KOPT-K1 (cell line): ENCODE measurements at regions not wholly inside any gene's neighbourhood (a gene's known extent, or its start where the extent isn't known, plus 50 kb on each side); places are given as distances from the start of the nearest gene placed in this dataset.

Source experiments
- H3K27ac ChIP-seq: fragments of 200-600 bp; sonication (generic); 2 replicates; pipeline ENCODE4 v1.5.1; 2016; ENCODE audit warnings: antibody characterized with exemption, mild to moderate bottlenecking, low read depth, low read length; ENCODE audit not compliant: poor library complexity, severe bottlenecking
- H3K36me3 ChIP-seq: fragments of 200-600 bp; sonication (generic); 2 replicates; pipeline ENCODE4 v1.5.1; 2017; ENCODE audit warnings: antibody characterized with exemption, mild to moderate bottlenecking, low read length, moderate library complexity; ENCODE audit not compliant: insufficient read depth
- H3K9me3 ChIP-seq: fragments of 200-600 bp; sonication (generic); 2 replicates; pipeline ENCODE4 v1.5.1; 2017; ENCODE audit warnings: antibody characterized with exemption, low read length, mild to moderate bottlenecking; ENCODE audit not compliant: insufficient read depth, poor library complexity, severe bottlenecking

GRCh38 chr4:123455360-123455759, 58.8 kb downstream of the SPRY1 start:
- H3K27ac ChIP-seq, result no peak overlapping the region
- H3K9me3 ChIP-seq, result no peaks in the 10 kb centered on the region
- H3K36me3 ChIP-seq, result no peaks in the 10 kb centered on the region

- Histone ChIP-seq H3K9me3 (no peaks in the 10 kb centered on the region), H3K36me3 (no peaks in the 10 kb centered on the region), H3K27ac (no peak overlapping the region)
These were observed 65.4 kb downstream of the SPRY1 start for GRCh38 chr4:123462007-123462406.

- Histone ChIP-seq H3K27ac (no peak overlapping the region), H3K9me3 (no peaks in the 10 kb centered on the region), H3K36me3 (no peaks in the 10 kb centered on the region)
These were observed 67.3 kb downstream of the SPRY1 start for GRCh38 chr4:123463869-123464268.

GRCh38 chr4:123465416-123465815, 68.8 kb downstream of the SPRY1 start:
- Histone ChIP-seq H3K27ac (no peak overlapping the region), H3K36me3 (no peaks in the 10 kb centered on the region), H3K9me3 (no peaks in the 10 kb centered on the region)

GRCh38 chr4:123466080-123466785, 69.6 kb downstream of the SPRY1 start:
- no peaks in the 10 kb centered on the region for H3K9me3 ChIP-seq
- no peak overlapping the region for H3K27ac ChIP-seq
- H3K36me3 ChIP-seq, result no peaks in the 10 kb centered on the region

- Histone ChIP-seq H3K36me3 (no peaks in the 10 kb centered on the region), H3K27ac (no peak overlapping the region), H3K9me3 (no peaks in the 10 kb centered on the region)
These were observed 72.0 kb downstream of the SPRY1 start for GRCh38 chr4:123468479-123469031.

- no peaks in the 10 kb centered on the region for H3K36me3 ChIP-seq
- no peaks in the 10 kb centered on the region for H3K9me3 ChIP-seq
- H3K27ac ChIP-seq, result no peak overlapping the region
These were observed 72.7 kb downstream of the SPRY1 start for GRCh38 chr4:123469245-123469644.

GRCh38 chr4:123469696-123470095, 73.1 kb downstream of the SPRY1 start:
- H3K27ac ChIP-seq, result no peak overlapping the region
- H3K9me3 ChIP-seq, result no peaks in the 10 kb centered on the region
- H3K36me3 ChIP-seq, result no peaks in the 10 kb centered on the region

- Histone ChIP-seq H3K9me3 (no peaks in the 10 kb centered on the region), H3K36me3 (no peaks in the 10 kb centered on the region), H3K27ac (no peak overlapping the region)
These were observed 74.0 kb downstream of the SPRY1 start for GRCh38 chr4:123470640-123471039.

- Histone ChIP-seq H3K9me3 (no peaks in the 10 kb centered on the region), H3K27ac (no peak overlapping the region), H3K36me3 (no peaks in the 10 kb centered on the region)
These were observed 75.2 kb downstream of the SPRY1 start for GRCh38 chr4:123471655-123472369.

GRCh38 chr4:123474817-123475216, 78.2 kb downstream of the SPRY1 start:
- H3K9me3 ChIP-seq, result no peaks in the 10 kb centered on the region
- no peak overlapping the region for H3K27ac ChIP-seq
- H3K36me3 ChIP-seq, result no peaks in the 10 kb centered on the region

- no peaks in the 10 kb centered on the region for H3K9me3 ChIP-seq
- H3K36me3 ChIP-seq, result no peaks in the 10 kb centered on the region
- no peak overlapping the region for H3K27ac ChIP-seq
These were observed 79.5 kb downstream of the SPRY1 start for GRCh38 chr4:123476089-123476488.

- H3K36me3 ChIP-seq, result no peaks in the 10 kb centered on the region
- H3K27ac ChIP-seq, result peak overlapping the region; percentile 57
These were observed 81.2 kb downstream of the SPRY1 start for GRCh38 chr4:123477711-123478209.

GRCh38 chr4:123478859-123479345, 82.3 kb downstream of the SPRY1 start:
- peak overlapping the region; percentile 57 for H3K27ac ChIP-seq

More at GRCh38 chr4:123477711-123478209, 81.2 kb downstream of the SPRY1 start:
- H3K9me3 ChIP-seq, result no peaks in the 10 kb centered on the region

GRCh38 chr4:123479944-123480343, 83.3 kb downstream of the SPRY1 start:
- no peak overlapping the region for H3K27ac ChIP-seq

More at GRCh38 chr4:123478859-123479345, 82.3 kb downstream of the SPRY1 start:
- no peaks in the 10 kb centered on the region for H3K36me3 ChIP-seq
- H3K9me3 ChIP-seq, result no peaks in the 10 kb centered on the region

More at GRCh38 chr4:123479944-123480343, 83.3 kb downstream of the SPRY1 start:
- Histone ChIP-seq H3K9me3 (no peaks in the 10 kb centered on the region), H3K36me3 (no peaks in the 10 kb centered on the region)
